ENCODE measurements at regions not wholly inside any gene's neighbourhood (a gene's known extent, or its start where the extent isn't known, plus 50 kb on each side); places are given as distances from the start of the nearest gene placed in this dataset.

DNA sequence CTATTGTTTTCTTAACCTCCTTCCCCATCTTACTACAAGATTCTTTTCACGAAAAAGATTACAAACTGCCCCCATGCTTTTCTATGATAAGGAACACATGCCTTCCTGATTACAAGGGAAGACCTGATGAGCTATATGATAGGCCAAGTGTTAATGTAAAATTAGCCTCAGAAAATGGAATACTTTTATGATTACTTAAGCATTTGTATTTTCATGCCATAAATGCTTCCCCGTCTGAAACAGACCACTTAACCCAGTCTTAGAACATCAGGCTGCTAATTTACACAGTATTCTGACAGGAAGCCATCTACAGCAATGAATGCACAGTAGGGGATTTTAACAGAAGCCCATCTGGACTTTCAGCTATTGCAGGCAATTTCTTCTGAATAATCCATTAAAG, 274.9 kb downstream of the HAO1 start:
- TF ChIP-seq, protein P1, sequence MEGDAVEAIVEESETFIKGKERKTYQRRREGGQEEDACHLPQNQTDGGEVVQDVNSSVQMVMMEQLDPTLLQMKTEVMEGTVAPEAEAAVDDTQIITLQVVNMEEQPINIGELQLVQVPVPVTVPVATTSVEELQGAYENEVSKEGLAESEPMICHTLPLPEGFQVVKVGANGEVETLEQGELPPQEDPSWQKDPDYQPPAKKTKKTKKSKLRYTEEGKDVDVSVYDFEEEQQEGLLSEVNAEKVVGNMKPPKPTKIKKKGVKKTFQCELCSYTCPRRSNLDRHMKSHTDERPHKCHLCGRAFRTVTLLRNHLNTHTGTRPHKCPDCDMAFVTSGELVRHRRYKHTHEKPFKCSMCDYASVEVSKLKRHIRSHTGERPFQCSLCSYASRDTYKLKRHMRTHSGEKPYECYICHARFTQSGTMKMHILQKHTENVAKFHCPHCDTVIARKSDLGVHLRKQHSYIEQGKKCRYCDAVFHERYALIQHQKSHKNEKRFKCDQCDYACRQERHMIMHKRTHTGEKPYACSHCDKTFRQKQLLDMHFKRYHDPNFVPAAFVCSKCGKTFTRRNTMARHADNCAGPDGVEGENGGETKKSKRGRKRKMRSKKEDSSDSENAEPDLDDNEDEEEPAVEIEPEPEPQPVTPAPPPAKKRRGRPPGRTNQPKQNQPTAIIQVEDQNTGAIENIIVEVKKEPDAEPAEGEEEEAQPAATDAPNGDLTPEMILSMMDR (IDR thresholded peaks at IDR 0.05), result no peak
- no peak for TF ChIP-seq POLR2A (IDR thresholded peaks at IDR 0.05)

Data from tibial nerve (tissue), 3 donors.